SK-N-SH (cell line): ENCODE measurements at regions not wholly inside any gene's neighbourhood (a gene's known extent, or its start where the extent isn't known, plus 50 kb on each side); places are given as distances from the start of the nearest gene placed in this dataset.
"Not testable (repeated sequence)": the region's sequence is repeated elsewhere in the genome, so short reads cannot be mapped to it uniquely, and the experiment has no call there.

ENCODE experiments used
- CTCF ChIA-PET: fragments of 300-600, 350-600 bp; formaldehyde crosslinking; extraction: SDS; loops from one replicate; lab custom pipeline; 2021; lab: Yijun Ruan, JAX
- POLR2A ChIA-PET: fragments of 350-600 bp; sonication (Branson Sonifier 250); formaldehyde crosslinking; extraction: SDS; loops from one replicate; lab custom pipeline; 2020; ENCODE audit warnings: antibody characterized with exemption, inconsistent platforms; lab: Yijun Ruan, JAX
- DNase-seq: peaks from one replicate; pipeline ENCODE4 v3.0.0; 2012
- H2AFZ ChIP-seq: fragments of 200-600 bp; sonication (generic); 2 replicates; pipeline ENCODE4 v1.8.1; 2016; ENCODE audit warnings: antibody characterized with exemption, mild to moderate bottlenecking, low read depth
- H3F3A ChIP-seq: fragments of 200-600 bp; sonication (generic); replicated peaks from 2 replicates; pipeline ENCODE3; 2016; ENCODE audit warnings: antibody characterized with exemption, mild to moderate bottlenecking; ENCODE audit not compliant: insufficient read depth
- H3K27ac ChIP-seq, 2 experiments: fragments of 200-500 bp in 1 of 2; fragments of 200-600 bp in 1 of 2; sonication (Bioruptor generic) in 1 of 2; sonication (generic), shearing (Covaris generic) in 1 of 2; 2 replicates each; pipeline versions ENCODE4 v1.5.1 to v1.6.1; 2014 to 2016; ENCODE audit warnings: low read depth in 2 of 2, inconsistent platforms in 1 of 2, low read length in 1 of 2, mild to moderate bottlenecking in 1 of 2, mixed read lengths in 1 of 2
- H3K27me3 ChIP-seq: fragments of 200-600 bp; sonication (generic), shearing (Covaris generic); 2 replicates; pipeline ENCODE4 v1.6.1; 2016; ENCODE audit warnings: mixed run types; ENCODE audit not compliant: insufficient read depth
- H3K36me3 ChIP-seq, 2 experiments: fragments of 200-500 bp in 1 of 2; fragments of 200-600 bp in 1 of 2; sonication (Bioruptor generic) in 1 of 2; sonication (generic) in 1 of 2; replicated peaks in 1 of 2; 2 replicates each; pipeline versions ENCODE3 to v1.5.1; 2014 to 2016; ENCODE audit warnings: low read length in 1 of 2, mild to moderate bottlenecking in 1 of 2; ENCODE audit not compliant: insufficient read depth in 2 of 2, control insufficient read depth in 1 of 2
- H3K4me1 ChIP-seq, 2 experiments: fragments of 200-500 bp in 1 of 2; fragments of 200-600 bp in 1 of 2; sonication (Bioruptor generic) in 1 of 2; sonication (generic), shearing (Covaris generic) in 1 of 2; 2 replicates each; pipeline versions ENCODE4 v1.5.1 to v1.6.1; 2014 to 2016; ENCODE audit warnings: low read depth in 1 of 2, low read length in 1 of 2, mixed run types in 1 of 2; ENCODE audit not compliant: insufficient read depth in 2 of 2, control insufficient read depth in 1 of 2
- H3K4me2 ChIP-seq: fragments of 200-600 bp; sonication (generic), shearing (Covaris generic); 2 replicates; pipeline ENCODE4 v1.6.1; 2017; ENCODE audit warnings: mixed run types
- H3K4me3 ChIP-seq, 2 experiments: fragments of 200-500 bp in 1 of 2; fragments of 200-600 bp in 1 of 2; sonication (Bioruptor generic) in 1 of 2; sonication (generic), shearing (Covaris generic) in 1 of 2; 2 replicates each; pipeline versions ENCODE4 v1.5.1 to v1.8.1; 2014 to 2016; ENCODE audit warnings: low read depth in 2 of 2, inconsistent platforms in 1 of 2, low read length in 1 of 2, mild to moderate bottlenecking in 1 of 2, mixed read lengths in 1 of 2, moderate library complexity in 1 of 2
- H3K79me2 ChIP-seq: fragments of 200-600 bp; sonication (generic); 2 replicates; pipeline ENCODE4 v1.8.1; 2017; ENCODE audit warnings: mild to moderate bottlenecking; ENCODE audit not compliant: insufficient read depth
- H3K9ac ChIP-seq: fragments of 200-600 bp; sonication (generic); 2 replicates; pipeline ENCODE4 v1.6.1; 2017; ENCODE audit warnings: mixed run types
- H3K9me2 ChIP-seq: fragments of 200-600 bp; sonication (generic); 2 replicates; pipeline ENCODE4 v1.6.1; 2017; ENCODE audit warnings: mixed run types
- H3K9me3 ChIP-seq: fragments of 200-600 bp; sonication (generic); 2 replicates; pipeline ENCODE4 v1.6.1; 2017; ENCODE audit warnings: mixed run types, mild to moderate bottlenecking, moderate library complexity
- H4K20me1 ChIP-seq: fragments of 200-600 bp; sonication (generic); 2 replicates; pipeline ENCODE4 v1.6.1; 2017; ENCODE audit warnings: mild to moderate bottlenecking, mixed run types; ENCODE audit not compliant: insufficient read depth
- WGBS: methylation state at CpG from one replicate; pipeline ENCODE4 v1.1.6; 2017; ENCODE audit warnings: low lambda C conversion rate; 5-methylcytosine and 5-hydroxymethylcytosine counted together

DNA sequence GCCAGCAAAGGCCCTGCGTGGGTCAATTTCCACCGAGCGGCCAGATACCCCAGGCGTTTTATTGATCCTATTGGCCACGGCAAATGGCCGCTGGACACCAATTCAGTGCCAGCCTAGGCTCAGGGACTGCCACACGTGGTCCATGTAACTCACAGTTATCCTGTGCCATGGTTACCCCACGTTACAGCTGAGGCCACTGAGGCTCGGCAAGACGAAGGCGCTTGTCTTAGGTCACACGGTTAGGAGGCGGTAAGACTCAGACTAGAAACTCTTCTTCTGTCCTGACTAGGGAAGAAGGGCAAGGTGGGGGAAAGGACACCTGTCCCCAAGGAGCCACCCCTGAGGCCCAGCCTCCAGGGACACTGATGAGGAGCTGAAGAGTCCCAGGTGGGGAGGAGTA lies 381.1 kb upstream of the ZNF722 start:
- H3K4me1 ChIP-seq, H4K20me1 ChIP-seq, H3K9me3 ChIP-seq, H3K36me3 ChIP-seq, H3F3A ChIP-seq, H2AFZ ChIP-seq, CTCF ChIA-PET, H3K79me2 ChIP-seq, H3K27me3 ChIP-seq, H3K4me2 ChIP-seq, H3K27ac ChIP-seq, POLR2A ChIA-PET, H3K4me3 ChIP-seq, H3K9me2 ChIP-seq, DNase-seq, H3K9ac ChIP-seq: not testable (repeated sequence)
- WGBS: 15% methylated on average over 7 of the region's 13 CpGs

- H3K4me1 ChIP-seq, H3K9me2 ChIP-seq, CTCF ChIA-PET, H3K27me3 ChIP-seq, H4K20me1 ChIP-seq, H3F3A ChIP-seq, H2AFZ ChIP-seq, H3K9me3 ChIP-seq, H3K79me2 ChIP-seq, DNase-seq, H3K4me2 ChIP-seq, POLR2A ChIA-PET, H3K36me3 ChIP-seq, H3K27ac ChIP-seq, H3K9ac ChIP-seq, H3K4me3 ChIP-seq: not testable (repeated sequence)
- 7% methylated on average over 9 of the region's 14 CpGs for WGBS
Observed at GRCh38 chr7:63620169-63620735, 378.4 kb upstream of the ZNF722 start.

- H3K4me2 ChIP-seq, POLR2A ChIA-PET, H2AFZ ChIP-seq, H3K9me2 ChIP-seq, H3K9ac ChIP-seq, H3F3A ChIP-seq, H3K4me1 ChIP-seq, CTCF ChIA-PET, H3K36me3 ChIP-seq, H4K20me1 ChIP-seq, H3K79me2 ChIP-seq, H3K9me3 ChIP-seq, H3K4me3 ChIP-seq, H3K27ac ChIP-seq, H3K27me3 ChIP-seq, DNase-seq: not testable (repeated sequence)
- 30% methylated on average over 25 of the region's 105 CpGs for WGBS
Observed at GRCh38 chr7:63627590-63628485, 370.8 kb upstream of the ZNF722 start.

DNA sequence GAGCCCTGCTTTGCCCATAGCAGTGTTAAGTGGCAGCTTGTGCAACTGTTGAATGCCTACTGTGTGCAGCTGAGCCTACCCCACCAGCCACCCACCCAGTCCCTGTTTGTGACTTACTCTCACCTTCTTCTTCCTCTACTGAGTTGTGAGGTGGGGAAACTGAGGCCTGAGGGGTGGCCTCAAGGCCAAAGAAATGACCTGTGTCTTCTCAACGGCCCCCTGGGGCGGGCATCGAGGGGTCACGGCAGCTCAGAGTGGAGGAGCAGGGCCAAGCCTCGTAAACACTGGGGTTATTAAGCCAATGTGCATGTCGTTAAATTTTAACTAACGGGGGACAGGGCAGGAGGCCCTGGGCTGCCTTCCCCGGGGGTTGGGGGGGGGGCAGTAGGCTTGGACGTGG lies 369.6 kb upstream of the ZNF722 start:
- H2AFZ ChIP-seq, H3K27ac ChIP-seq, H3K9ac ChIP-seq, POLR2A ChIA-PET, H3K4me2 ChIP-seq, H3K4me1 ChIP-seq, H3K9me3 ChIP-seq, DNase-seq, CTCF ChIA-PET, H3K36me3 ChIP-seq, H3K4me3 ChIP-seq, H3F3A ChIP-seq, H4K20me1 ChIP-seq, H3K79me2 ChIP-seq, H3K27me3 ChIP-seq, H3K9me2 ChIP-seq: not testable (repeated sequence)
- 3% methylated on average over 6 of the region's 9 CpGs for WGBS

GRCh38 chr7:63636585-63636984 lies 362.1 kb upstream of the ZNF722 start:
- DNase-seq, H3K4me1 ChIP-seq, H3F3A ChIP-seq, POLR2A ChIA-PET, H4K20me1 ChIP-seq, H3K79me2 ChIP-seq, H3K27ac ChIP-seq, H3K9me3 ChIP-seq, H3K36me3 ChIP-seq, H3K4me2 ChIP-seq, H3K4me3 ChIP-seq, H3K9ac ChIP-seq, H3K9me2 ChIP-seq, H2AFZ ChIP-seq, H3K27me3 ChIP-seq, CTCF ChIA-PET: not testable (repeated sequence)
- no CpG with 5 or more reads among the region's 7 CpGs for WGBS

DNA sequence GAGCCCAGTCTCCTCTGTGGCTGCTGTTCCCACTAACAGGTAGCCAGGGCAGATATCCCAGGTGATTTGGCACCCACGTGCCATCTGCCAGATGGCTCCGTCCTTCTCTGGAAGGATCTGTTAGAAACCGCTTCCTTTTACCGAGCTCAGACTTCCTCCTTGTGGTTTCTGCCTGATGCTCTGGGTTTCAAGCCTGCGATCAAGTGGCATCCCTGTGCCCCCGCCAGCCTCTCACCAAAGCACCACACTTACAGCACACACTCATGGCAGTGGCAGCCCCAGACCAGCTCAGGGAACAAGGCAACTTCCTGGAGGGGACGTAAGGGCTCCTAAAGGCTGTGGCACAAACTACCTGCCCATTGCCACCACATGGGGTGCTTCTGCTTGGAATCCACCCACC lies 333.1 kb upstream of the ZNF722 start:
- H3F3A ChIP-seq, H3K4me2 ChIP-seq, H3K9me2 ChIP-seq, H3K4me3 ChIP-seq, POLR2A ChIA-PET, H2AFZ ChIP-seq, H4K20me1 ChIP-seq, CTCF ChIA-PET, H3K27ac ChIP-seq, H3K9me3 ChIP-seq, H3K36me3 ChIP-seq, DNase-seq, H3K9ac ChIP-seq, H3K27me3 ChIP-seq, H3K4me1 ChIP-seq, H3K79me2 ChIP-seq: not testable (repeated sequence)
- WGBS: 18% methylated on average over 3 of the region's 7 CpGs
